D721Med (cell line): ENCODE measurements at regions not wholly inside any gene's neighbourhood (a gene's known extent, or its start where the extent isn't known, plus 50 kb on each side); places are given as distances from the start of the nearest gene placed in this dataset.
"Not testable (repeated sequence)": the region's sequence is repeated elsewhere in the genome, so short reads cannot be mapped to it uniquely, and the experiment has no call there.

Experiments
- DNase-seq: peaks from one replicate; pipeline ENCODE4 v3.0.0; 2011; ENCODE audit warnings: low spot score; ENCODE audit not compliant: insufficient read length
- FAIRE-seq: peaks from 2 replicates; lab custom pipeline; 2011; peaks lifted over from hg19 to GRCh38; lab: Jason Lieb, UNC
- TF ChIP-seq, protein P1 (sequence below): IDR thresholded peaks from 2 replicates; pipeline ENCODE4 v1.5.1; 2012; ENCODE audit warnings: mild to moderate bottlenecking, control low read depth; ENCODE audit not compliant: insufficient read depth; ENCODE audit errors: missing control alignments

- FAIRE-seq, result no peak
- DNase-seq, result no peak
- TF ChIP-seq, protein P1, sequence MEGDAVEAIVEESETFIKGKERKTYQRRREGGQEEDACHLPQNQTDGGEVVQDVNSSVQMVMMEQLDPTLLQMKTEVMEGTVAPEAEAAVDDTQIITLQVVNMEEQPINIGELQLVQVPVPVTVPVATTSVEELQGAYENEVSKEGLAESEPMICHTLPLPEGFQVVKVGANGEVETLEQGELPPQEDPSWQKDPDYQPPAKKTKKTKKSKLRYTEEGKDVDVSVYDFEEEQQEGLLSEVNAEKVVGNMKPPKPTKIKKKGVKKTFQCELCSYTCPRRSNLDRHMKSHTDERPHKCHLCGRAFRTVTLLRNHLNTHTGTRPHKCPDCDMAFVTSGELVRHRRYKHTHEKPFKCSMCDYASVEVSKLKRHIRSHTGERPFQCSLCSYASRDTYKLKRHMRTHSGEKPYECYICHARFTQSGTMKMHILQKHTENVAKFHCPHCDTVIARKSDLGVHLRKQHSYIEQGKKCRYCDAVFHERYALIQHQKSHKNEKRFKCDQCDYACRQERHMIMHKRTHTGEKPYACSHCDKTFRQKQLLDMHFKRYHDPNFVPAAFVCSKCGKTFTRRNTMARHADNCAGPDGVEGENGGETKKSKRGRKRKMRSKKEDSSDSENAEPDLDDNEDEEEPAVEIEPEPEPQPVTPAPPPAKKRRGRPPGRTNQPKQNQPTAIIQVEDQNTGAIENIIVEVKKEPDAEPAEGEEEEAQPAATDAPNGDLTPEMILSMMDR, result no peak
Observed at GRCh38 chr2:38464971-38465788, 88.1 kb upstream of the ATL2 start.

DNA sequence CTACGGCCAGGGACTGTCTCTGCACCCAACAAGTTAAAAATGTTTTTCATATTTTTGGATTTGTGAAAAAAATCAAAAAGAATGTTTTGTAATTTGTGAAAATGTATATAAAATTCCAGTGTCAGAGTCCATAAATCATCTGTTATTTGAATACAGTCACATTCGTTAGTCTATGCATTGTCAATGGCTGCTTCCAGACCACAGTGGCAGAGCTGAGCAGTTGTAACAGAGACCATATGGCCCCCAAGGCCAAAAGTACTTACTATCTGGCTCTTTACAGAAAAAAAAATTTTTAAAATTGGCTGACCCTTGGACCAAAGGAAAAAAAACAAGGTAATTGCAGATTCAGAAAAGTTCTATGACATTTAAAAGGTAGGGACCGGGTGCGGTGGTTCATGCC, 86.7 kb upstream of the ATL2 start:
- TF ChIP-seq, protein P1, result no peak
- FAIRE-seq (no peak), DNase-seq (no peak)

DNA sequence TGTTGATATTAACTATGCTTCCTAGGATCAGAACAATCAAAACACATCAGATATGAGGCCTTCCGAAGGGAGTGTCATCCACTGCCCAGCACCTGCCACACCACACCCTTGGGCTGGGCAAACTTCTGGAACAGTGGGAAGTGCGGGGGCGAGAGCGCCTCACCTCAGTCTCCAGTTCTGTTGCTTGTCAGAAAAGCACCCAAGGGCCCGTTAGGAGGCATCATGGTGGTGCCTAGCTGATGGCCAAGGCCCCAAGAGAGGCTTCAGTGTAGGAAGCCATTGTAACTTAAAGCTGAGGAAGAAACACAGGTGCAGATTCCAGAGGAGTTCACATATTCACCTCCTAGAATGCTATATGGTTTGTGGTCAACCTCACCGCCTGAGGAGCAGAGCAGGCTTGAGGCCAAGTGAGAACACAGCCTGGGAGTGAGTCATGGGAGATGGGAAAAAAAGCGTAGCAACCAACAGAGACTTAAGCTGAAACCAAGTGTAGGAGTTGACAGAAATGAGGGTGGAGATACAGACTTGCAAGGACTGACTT, 85.1 kb upstream of the ATL2 start:
- TF ChIP-seq, protein P1, result no peak
- FAIRE-seq, result no peak
- DNase-seq, result no peak

- TF ChIP-seq, protein P1, result no peak
- DNase-seq (no peak), FAIRE-seq (no peak)
Observed at GRCh38 chr2:38461470-38461869, 84.4 kb upstream of the ATL2 start.

DNA sequence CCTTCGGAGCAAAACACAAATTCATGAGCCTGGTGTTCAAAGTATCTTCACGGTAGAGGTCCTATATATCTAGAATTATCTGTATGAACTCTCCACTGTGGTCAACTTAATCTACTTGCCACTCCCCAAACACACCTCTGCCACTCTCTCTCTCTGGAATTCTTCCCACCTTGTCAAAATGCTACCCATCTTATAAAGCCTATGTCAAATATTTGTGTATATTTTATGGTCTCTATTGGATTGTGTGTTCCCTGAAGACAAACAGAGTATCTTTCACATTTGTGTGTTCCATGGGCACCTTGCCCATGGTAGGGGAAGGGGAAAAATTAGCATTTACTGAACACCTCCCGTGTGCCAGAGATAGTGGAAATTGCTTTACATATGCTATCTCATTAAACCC, 83.2 kb upstream of the ATL2 start:
- FAIRE-seq (no peak), DNase-seq (no peak)
- TF ChIP-seq, protein P1, result no peak

DNA sequence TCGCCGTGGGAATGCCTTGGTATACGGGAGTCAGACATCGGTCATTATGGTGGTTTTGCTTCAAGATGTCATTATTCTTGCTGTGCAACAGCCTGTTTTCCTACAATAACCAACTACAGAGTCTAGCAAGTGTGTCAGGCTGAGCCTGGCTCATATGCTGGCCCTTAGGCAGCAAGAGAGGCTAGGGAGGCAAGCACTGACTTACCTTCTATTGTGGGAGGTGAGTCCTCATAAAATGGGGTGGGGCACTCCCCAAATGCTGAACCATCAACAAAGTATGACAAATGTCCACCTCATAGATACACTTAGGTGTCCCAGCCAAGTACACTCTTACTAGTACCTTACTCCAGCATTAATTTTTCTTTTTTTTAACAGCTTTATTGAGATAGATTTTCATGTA, 77.0 kb upstream of the ATL2 start:
- TF ChIP-seq, protein P1, result no peak
- FAIRE-seq (no peak), DNase-seq (no peak)

DNA sequence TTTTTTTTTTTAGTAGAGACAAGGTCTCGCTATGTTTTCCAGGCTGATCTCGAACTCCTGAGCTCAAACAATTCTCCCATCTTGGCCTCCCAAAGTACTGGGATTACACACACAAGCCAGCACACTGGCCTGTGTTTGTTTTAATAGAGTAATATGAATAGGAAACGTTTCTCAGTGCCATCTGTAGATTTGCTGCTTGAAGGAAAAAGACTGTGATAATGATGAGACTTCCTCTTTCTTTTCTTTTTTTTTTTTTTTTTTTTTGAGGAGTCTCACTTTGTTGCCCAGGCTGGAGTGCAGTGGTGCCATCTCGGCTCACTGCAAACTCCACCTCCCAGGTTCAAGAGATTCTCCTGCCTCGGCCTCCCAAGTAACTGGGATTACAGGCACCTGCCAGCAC, 74.7 kb upstream of the ATL2 start:
- not testable (repeated sequence) for DNase-seq, FAIRE-seq
